ENCODE measurements at regions not wholly inside any gene's neighbourhood (a gene's known extent, or its start where the extent isn't known, plus 50 kb on each side); places are given as distances from the start of the nearest gene placed in this dataset.

DNA sequence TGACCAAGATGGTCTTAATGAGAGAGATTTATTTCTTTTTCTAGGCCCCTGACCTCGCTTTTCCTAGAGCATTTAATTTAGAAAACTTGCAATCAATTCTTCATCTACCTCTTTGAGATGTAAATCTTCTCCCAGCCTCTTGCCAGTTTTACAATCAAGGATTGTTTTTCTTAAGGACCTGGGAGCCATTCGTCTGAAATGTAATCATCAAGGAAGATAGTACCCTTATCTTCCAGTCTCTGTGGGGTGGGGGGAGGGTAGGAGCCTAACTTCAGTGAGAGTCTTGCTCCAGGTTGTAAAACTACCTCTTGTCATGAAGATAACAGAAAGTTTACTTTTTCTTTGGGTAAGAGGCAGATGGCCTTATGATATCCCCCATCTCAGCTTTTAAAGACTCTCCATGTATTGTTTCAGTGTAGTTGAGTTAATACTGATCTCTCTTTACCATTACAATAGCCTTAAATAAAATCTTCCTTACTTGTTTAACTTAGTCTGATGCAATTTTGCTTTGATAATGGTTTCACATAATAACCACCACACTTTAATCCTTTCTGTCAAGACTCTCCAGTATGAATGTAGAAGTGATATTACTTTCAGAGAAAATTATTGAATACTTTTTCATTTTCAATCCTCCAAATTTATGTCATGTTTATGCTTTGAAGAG, 110.2 kb upstream of the CPHXL start:
- Histone ChIP-seq H3K36me3 (no peaks in the 10 kb centered on the region), H3K4me3 (no peak overlapping the region), H3K4me1 (no peaks in the 10 kb centered on the region), H3K9me3 (peaks cover 0 to 20% (median 0%) of the 10 kb centered on the region in 3 donors), H3K27me3 (no peaks in the 10 kb centered on the region), H3K27ac (no peak overlapping the region)
- 13 to 32% methylated on average over 2 of the region's 2 CpGs for WGBS, 2 donors (ENCODE audit: low coverage in 1 of 2)
- ATAC-seq = no peak
- no peak for TF ChIP-seq EP300 (IDR thresholded peaks at IDR 0.05)
- TF ChIP-seq, protein P1, sequence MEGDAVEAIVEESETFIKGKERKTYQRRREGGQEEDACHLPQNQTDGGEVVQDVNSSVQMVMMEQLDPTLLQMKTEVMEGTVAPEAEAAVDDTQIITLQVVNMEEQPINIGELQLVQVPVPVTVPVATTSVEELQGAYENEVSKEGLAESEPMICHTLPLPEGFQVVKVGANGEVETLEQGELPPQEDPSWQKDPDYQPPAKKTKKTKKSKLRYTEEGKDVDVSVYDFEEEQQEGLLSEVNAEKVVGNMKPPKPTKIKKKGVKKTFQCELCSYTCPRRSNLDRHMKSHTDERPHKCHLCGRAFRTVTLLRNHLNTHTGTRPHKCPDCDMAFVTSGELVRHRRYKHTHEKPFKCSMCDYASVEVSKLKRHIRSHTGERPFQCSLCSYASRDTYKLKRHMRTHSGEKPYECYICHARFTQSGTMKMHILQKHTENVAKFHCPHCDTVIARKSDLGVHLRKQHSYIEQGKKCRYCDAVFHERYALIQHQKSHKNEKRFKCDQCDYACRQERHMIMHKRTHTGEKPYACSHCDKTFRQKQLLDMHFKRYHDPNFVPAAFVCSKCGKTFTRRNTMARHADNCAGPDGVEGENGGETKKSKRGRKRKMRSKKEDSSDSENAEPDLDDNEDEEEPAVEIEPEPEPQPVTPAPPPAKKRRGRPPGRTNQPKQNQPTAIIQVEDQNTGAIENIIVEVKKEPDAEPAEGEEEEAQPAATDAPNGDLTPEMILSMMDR (IDR thresholded peaks at IDR 0.05) = no peak
- TF ChIP-seq POLR2AphosphoS5 (IDR thresholded peaks at IDR 0.05) = no peak
- no peak for TF ChIP-seq POLR2A (IDR thresholded peaks at IDR 0.05)

DNA sequence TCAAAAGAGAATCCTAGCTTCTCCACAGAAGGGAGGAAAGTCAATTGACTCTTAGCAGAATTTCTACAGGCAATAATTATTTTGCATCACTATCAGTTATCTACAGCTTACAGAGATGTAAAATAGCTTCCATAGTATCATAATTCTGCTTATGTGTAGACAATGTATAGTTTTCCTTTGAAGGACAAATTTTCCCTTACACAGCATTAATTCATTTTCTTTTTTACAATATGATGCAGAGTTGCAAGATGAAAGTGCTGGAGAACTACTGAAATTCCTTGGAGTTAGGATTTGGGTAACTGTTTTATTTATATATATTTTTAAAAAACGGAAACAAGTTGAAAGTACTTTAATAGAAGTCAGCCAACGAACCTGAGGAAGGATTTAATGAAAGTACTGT, 111.0 kb upstream of the CPHXL start:
- WGBS, 2 donors (ENCODE audit: low coverage in 1 of 2) = 25 to 44% methylated on average over 2 of the region's 2 CpGs
- ATAC-seq = no peak
- H3K36me3 ChIP-seq = no peaks in the 10 kb centered on the region
- TF ChIP-seq EP300 (IDR thresholded peaks at IDR 0.05) (no peak), POLR2AphosphoS5 (IDR thresholded peaks at IDR 0.05) (no peak), POLR2A (IDR thresholded peaks at IDR 0.05) (no peak)
- TF ChIP-seq, protein P1 (IDR thresholded peaks at IDR 0.05) = no peak
- H3K27ac ChIP-seq = no peak overlapping the region
- H3K4me3 ChIP-seq = no peak overlapping the region
- H3K4me1 ChIP-seq = no peaks in the 10 kb centered on the region
- H3K27me3 ChIP-seq = no peaks in the 10 kb centered on the region
- peaks cover 0 to 13% (median 0%) of the 10 kb centered on the region in 3 donors for H3K9me3 ChIP-seq

DNA sequence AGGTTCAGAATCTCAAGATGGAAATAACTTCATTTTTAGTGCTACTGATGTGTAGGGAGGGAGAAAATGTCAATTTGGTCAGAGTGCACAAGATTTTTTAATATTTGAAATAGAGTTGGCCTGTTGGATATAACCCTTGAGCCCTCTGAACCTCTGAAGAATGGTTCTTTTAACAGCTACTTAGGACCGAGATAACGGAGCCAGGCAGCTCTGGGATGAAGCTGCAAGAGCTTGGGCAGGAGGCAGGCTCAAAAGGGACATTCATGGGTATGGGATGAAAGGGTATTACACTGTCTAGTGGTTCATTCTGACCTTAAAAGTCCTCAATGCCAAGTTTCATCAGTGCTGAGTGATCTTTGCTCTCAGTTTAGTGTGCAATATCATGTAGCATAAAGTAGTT, 111.4 kb upstream of the CPHXL start:
- H3K9me3 ChIP-seq = peaks cover 0 to 9% (median 0%) of the 10 kb centered on the region in 3 donors
- ATAC-seq = no peak
- TF ChIP-seq POLR2AphosphoS5 (IDR thresholded peaks at IDR 0.05) = no peak
- TF ChIP-seq EP300 (IDR thresholded peaks at IDR 0.05) = no peak
- TF ChIP-seq POLR2A (IDR thresholded peaks at IDR 0.05) = no peak
- TF ChIP-seq, protein P1 (IDR thresholded peaks at IDR 0.05) = no peak
- H3K27me3 ChIP-seq = no peaks in the 10 kb centered on the region
- 33 to 39% methylated on average over 2 of the region's 2 CpGs for WGBS, 2 donors (ENCODE audit: low coverage in 1 of 2)
- H3K36me3 ChIP-seq = no peaks in the 10 kb centered on the region
- no peak overlapping the region for H3K4me3 ChIP-seq
- H3K27ac ChIP-seq = no peak overlapping the region
- no peaks in the 10 kb centered on the region for H3K4me1 ChIP-seq

DNA sequence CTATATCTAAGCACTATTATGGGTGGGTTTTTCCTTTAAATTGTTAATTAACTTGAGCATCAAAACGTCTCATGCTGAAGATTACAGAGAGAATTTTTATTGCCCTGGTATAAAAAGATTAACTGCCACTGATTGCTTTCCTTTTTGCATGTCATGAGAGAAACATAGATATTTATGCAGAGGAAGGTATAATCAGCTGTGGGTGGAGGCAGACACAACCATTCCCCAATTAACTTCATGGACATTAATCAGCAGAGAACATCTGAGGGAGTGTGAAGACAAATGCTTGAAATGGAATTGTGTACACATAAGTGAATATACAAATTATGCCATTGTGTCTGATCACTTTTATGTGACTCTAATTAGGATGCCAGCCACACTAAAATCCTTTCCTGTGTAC, 115.2 kb upstream of the CPHXL start:
- H3K27me3 ChIP-seq = no peaks in the 10 kb centered on the region
- 17 to 25% methylated on average over 1 of the region's 1 CpG for WGBS, 2 donors (ENCODE audit: low coverage in 1 of 2)
- ATAC-seq = no peak
- TF ChIP-seq POLR2AphosphoS5 (IDR thresholded peaks at IDR 0.05) (no peak), POLR2A (IDR thresholded peaks at IDR 0.05) (no peak), EP300 (IDR thresholded peaks at IDR 0.05) (no peak)
- TF ChIP-seq, protein P1 (IDR thresholded peaks at IDR 0.05) = no peak
- H3K4me1 ChIP-seq = no peaks in the 10 kb centered on the region
- H3K36me3 ChIP-seq = no peaks in the 10 kb centered on the region
- H3K4me3 ChIP-seq = no peak overlapping the region
- no peak overlapping the region for H3K27ac ChIP-seq
- H3K9me3 ChIP-seq = no peaks in the 10 kb centered on the region

DNA sequence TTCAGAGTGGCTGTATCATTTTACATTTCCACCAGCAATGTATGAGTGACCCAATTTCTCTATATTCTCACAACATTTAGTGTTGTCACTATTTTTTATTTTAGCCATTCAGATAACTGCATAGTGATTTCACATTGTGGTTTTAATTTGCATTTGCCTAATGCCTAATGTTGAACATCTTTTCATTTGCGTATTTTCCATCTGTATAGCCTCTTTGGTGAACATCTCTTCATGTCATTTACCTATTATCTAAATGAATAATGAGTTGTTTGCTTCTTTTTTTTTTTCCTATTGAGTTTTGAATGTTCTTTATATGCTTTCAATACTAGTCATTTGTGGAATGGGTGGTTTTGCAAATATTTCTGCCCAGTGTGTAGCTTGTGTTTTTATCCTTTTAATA, 120.9 kb upstream of the CPHXL start:
- Histone ChIP-seq H3K4me1 (no peaks in the 10 kb centered on the region), H3K4me3 (no peak overlapping the region), H3K27me3 (no peaks in the 10 kb centered on the region), H3K9me3 (no peaks in the 10 kb centered on the region), H3K36me3 (no peaks in the 10 kb centered on the region), H3K27ac (no peak overlapping the region)
- 75 to 89% methylated on average over 1 of the region's 1 CpG for WGBS, 2 donors (ENCODE audit: low coverage in 1 of 2)
- TF ChIP-seq POLR2AphosphoS5 (IDR thresholded peaks at IDR 0.05) (no peak), POLR2A (IDR thresholded peaks at IDR 0.05) (no peak), EP300 (IDR thresholded peaks at IDR 0.05) (no peak)
- TF ChIP-seq, protein P1 (IDR thresholded peaks at IDR 0.05) = no peak
- no peak for ATAC-seq
